ENCODE measurements at regions not wholly inside any gene's neighbourhood (a gene's known extent, or its start where the extent isn't known, plus 50 kb on each side); places are given as distances from the start of the nearest gene placed in this dataset.

DNA sequence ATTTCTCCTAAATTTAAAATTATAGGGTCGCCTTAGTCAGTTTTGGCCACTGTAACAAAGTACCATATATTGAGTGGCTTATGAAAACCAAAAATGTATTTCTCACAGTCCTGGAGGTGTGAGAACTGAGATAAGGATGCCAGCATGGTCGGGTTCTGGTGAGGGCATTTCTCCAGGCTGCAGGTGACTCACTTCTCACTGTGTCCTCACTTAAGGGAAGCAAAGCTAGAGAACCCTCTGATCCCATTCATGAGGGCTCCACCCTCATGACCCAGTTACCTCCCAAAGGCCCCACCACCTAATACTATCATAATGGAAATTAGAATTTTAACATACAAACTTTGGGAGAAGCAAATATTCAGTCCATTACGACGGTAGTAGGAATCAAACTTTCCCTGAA, 75.1 kb upstream of the FBN2 start:
- no peak for DNase-seq (ENCODE audit: low read depth in 1 of 2, low spot score in 1 of 2)
- 45% methylated on average over 4 of the region's 4 CpGs for WGBS (ENCODE audit: missing lambda C conversion rate)
- Histone ChIP-seq H3K27ac (no peak overlapping the region), H3K4me3 (no peak overlapping the region), H3K4me2 (no peak overlapping the region), H3K4me1 (no peaks in the 10 kb centered on the region), H3K9me3 (0 out of 3 replicates have a peak, but pooled peaks cover 3% of the 10 kb centered on the region)
- TF ChIP-seq HEYL (CRISPR knock-in tag; IDR thresholded peaks at IDR 0.05) (no peak), USF2 (IDR thresholded peaks at IDR 0.05) (no peak), POLR2AphosphoS2 (conservative IDR thresholded peaks at IDR 0.05; ENCODE audit: low read length) (no peak), ELK1 (IDR thresholded peaks at IDR 0.05; ENCODE audit: low read depth, low read length) (no peak), NFE2L2 (conservative IDR thresholded peaks at IDR 0.05; ENCODE audit: low read length) (no peak), JUN (IDR thresholded peaks at IDR 0.05) (no peak), ZC3H11A (IDR thresholded peaks at IDR 0.05) (no peak), REST (IDR thresholded peaks at IDR 0.05) (no peak), TP53 (CRISPR knock-in tag; IDR thresholded peaks at IDR 0.05) (no peak), FOSB (CRISPR knock-in tag; IDR thresholded peaks at IDR 0.05) (no peak), FOSL2 (IDR thresholded peaks at IDR 0.05) (no peak), FOSL2 (CRISPR knock-in tag; IDR thresholded peaks at IDR 0.05) (no peak)
- TF ChIP-seq, protein P1, sequence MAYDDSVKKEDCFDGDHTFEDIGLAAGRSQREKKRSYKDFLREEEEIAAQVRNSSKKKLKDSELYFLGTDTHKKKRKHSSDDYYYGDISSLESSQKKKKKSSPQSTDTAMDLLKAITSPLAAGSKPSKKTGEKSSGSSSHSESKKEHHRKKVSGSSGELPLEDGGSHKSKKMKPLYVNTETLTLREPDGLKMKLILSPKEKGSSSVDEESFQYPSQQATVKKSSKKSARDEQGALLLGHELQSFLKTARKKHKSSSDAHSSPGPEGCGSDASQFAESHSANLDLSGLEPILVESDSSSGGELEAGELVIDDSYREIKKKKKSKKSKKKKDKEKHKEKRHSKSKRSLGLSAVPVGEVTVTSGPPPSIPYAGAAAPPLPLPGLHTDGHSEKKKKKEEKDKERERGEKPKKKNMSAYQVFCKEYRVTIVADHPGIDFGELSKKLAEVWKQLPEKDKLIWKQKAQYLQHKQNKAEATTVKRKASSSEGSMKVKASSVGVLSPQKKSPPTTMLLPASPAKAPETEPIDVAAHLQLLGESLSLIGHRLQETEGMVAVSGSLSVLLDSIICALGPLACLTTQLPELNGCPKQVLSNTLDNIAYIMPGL (CRISPR knock-in tag; IDR thresholded peaks at IDR 0.05; ENCODE audit: borderline replicate concordance) = no peak
- TF ChIP-seq, protein P2, sequence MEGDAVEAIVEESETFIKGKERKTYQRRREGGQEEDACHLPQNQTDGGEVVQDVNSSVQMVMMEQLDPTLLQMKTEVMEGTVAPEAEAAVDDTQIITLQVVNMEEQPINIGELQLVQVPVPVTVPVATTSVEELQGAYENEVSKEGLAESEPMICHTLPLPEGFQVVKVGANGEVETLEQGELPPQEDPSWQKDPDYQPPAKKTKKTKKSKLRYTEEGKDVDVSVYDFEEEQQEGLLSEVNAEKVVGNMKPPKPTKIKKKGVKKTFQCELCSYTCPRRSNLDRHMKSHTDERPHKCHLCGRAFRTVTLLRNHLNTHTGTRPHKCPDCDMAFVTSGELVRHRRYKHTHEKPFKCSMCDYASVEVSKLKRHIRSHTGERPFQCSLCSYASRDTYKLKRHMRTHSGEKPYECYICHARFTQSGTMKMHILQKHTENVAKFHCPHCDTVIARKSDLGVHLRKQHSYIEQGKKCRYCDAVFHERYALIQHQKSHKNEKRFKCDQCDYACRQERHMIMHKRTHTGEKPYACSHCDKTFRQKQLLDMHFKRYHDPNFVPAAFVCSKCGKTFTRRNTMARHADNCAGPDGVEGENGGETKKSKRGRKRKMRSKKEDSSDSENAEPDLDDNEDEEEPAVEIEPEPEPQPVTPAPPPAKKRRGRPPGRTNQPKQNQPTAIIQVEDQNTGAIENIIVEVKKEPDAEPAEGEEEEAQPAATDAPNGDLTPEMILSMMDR (IDR thresholded peaks at IDR 0.05) = no peak
- TF ChIP-seq, protein P3, sequence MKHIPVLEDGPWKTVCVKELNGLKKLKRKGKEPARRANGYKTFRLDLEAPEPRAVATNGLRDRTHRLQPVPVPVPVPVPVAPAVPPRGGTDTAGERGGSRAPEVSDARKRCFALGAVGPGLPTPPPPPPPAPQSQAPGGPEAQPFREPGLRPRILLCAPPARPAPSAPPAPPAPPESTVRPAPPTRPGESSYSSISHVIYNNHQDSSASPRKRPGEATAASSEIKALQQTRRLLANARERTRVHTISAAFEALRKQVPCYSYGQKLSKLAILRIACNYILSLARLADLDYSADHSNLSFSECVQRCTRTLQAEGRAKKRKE (CRISPR knock-in tag; IDR thresholded peaks at IDR 0.05; ENCODE audit: low read depth) = no peak
- POLR2A ChIA-PET = no interaction called here
- no peak for ATAC-seq
- CTCF ChIA-PET = no interaction called here
- FAIRE-seq = no peak

- Histone ChIP-seq H3K4me1 (no peaks in the 10 kb centered on the region), H3K4me3 (no peak overlapping the region), H3K4me2 (no peak overlapping the region), H3K9me3 (0 out of 3 replicates have a peak, but pooled peaks cover 3% of the 10 kb centered on the region), H3K27ac (no peak overlapping the region)
- POLR2A ChIA-PET = no interaction called here
- TF ChIP-seq PHF8 (IDR thresholded peaks at IDR 0.05; ENCODE audit: borderline replicate concordance, low read depth) = no peak
- no peak for TF ChIP-seq FOXS1 (CRISPR knock-in tag; IDR thresholded peaks at IDR 0.05)
- no peak for TF ChIP-seq RARB (CRISPR knock-in tag; IDR thresholded peaks at IDR 0.05)
- TF ChIP-seq, protein P1 (CRISPR knock-in tag; IDR thresholded peaks at IDR 0.05; ENCODE audit: borderline replicate concordance) = no peak
- no peak for TF ChIP-seq HOXA7 (CRISPR knock-in tag; IDR thresholded peaks at IDR 0.05)
- no peak for TF ChIP-seq KDM5A (IDR thresholded peaks at IDR 0.05)
- TF ChIP-seq SMC3 (IDR thresholded peaks at IDR 0.05) = no peak
- no peak for FAIRE-seq
- CTCF ChIA-PET = no interaction called here
- DNase-seq (ENCODE audit: low read depth in 1 of 2, low spot score in 1 of 2) = no peak
- ATAC-seq = no peak
Measured at GRCh38 chr5:128613766-128614165, 75.7 kb upstream of the FBN2 start.
